Keratinocyte (primary cell): ENCODE measurements at regions not wholly inside any gene's neighbourhood (a gene's known extent, or its start where the extent isn't known, plus 50 kb on each side); places are given as distances from the start of the nearest gene placed in this dataset.
"Not testable (repeated sequence)": the region's sequence is repeated elsewhere in the genome, so short reads cannot be mapped to it uniquely, and the experiment has no call there.

ENCODE experiments used
- DNase-seq: peaks from one replicate; pipeline ENCODE4 v3.0.0-alpha.2; 2011; ENCODE audit warnings: low read depth, missing footprints, low spot score
- FAIRE-seq: peaks from 2 replicates; lab custom pipeline; 2011; peaks lifted over from hg19 to GRCh38; lab: Jason Lieb, UNC
- H2AFZ ChIP-seq: 2 replicates; pipeline ENCODE4 v1.6.0; 2012; ENCODE audit warnings: low read length, control low read depth, inconsistent platforms; ENCODE audit not compliant: control insufficient read depth
- H3K27ac ChIP-seq: 2 replicates; pipeline ENCODE4 v1.5.1; 2011; ENCODE audit warnings: low read length; ENCODE audit not compliant: control insufficient read depth, insufficient read depth
- H3K27me3 ChIP-seq: 3 replicates; pipeline ENCODE4 v1.6.0; 2011; ENCODE audit warnings: low read length; ENCODE audit not compliant: control insufficient read depth, insufficient read depth; ENCODE audit errors: extremely low read depth
- H3K36me3 ChIP-seq, 2 experiments: 2 replicates in 1 of 2; 3 replicates in 1 of 2; pipeline ENCODE4 v1.5.1; 2011; ENCODE audit warnings: low read length in 2 of 2, mild to moderate bottlenecking in 1 of 2; ENCODE audit not compliant: control insufficient read depth in 2 of 2, insufficient read depth in 2 of 2; ENCODE audit errors: extremely low read depth in 1 of 2
- H3K4me1 ChIP-seq: 3 replicates; pipeline ENCODE4 v1.5.1; 2011; ENCODE audit warnings: low read length; ENCODE audit not compliant: control insufficient read depth, insufficient read depth; ENCODE audit errors: extremely low read depth
- H3K4me2 ChIP-seq: 3 replicates; pipeline ENCODE4 v1.6.0; 2011; ENCODE audit warnings: low read depth, low read length; ENCODE audit not compliant: control insufficient read depth, insufficient read depth; ENCODE audit errors: extremely low read depth
- H3K4me3 ChIP-seq, 3 experiments: fragments of 200-600 bp in 1 of 3; sonication (generic) in 1 of 3; 2 replicates in 2 of 3; 3 replicates in 1 of 3; pipeline ENCODE4 v1.5.1; 2011 to 2016; ENCODE audit warnings: low read length in 3 of 3, mild to moderate bottlenecking in 3 of 3, control low read depth in 2 of 3, inconsistent platforms in 1 of 3, low read depth in 1 of 3, mixed read lengths in 1 of 3, mixed run types in 1 of 3, moderate library complexity in 1 of 3; ENCODE audit not compliant: control insufficient read depth in 2 of 3, insufficient read depth in 2 of 3; ENCODE audit errors: extremely low read depth in 1 of 3
- H3K79me2 ChIP-seq: 2 replicates; pipeline ENCODE4 v1.6.0; 2012; ENCODE audit warnings: low read length; ENCODE audit not compliant: control insufficient read depth, insufficient read depth
- H3K9ac ChIP-seq: 3 replicates; pipeline ENCODE4 v1.6.0; 2011; ENCODE audit warnings: low read length; ENCODE audit not compliant: control insufficient read depth, insufficient read depth; ENCODE audit errors: extremely low read depth
- H3K9me1 ChIP-seq: 3 replicates; pipeline ENCODE4 v1.6.0; 2011; ENCODE audit warnings: low read length; ENCODE audit not compliant: control insufficient read depth, insufficient read depth; ENCODE audit errors: extremely low read depth
- H3K9me3 ChIP-seq: 2 replicates; pipeline ENCODE4 v1.5.1; 2012; ENCODE audit warnings: low read depth, low read length; ENCODE audit not compliant: control insufficient read depth
- H4K20me1 ChIP-seq: 3 replicates; pipeline ENCODE4 v1.6.0; 2011; ENCODE audit warnings: low read length; ENCODE audit not compliant: control insufficient read depth, insufficient read depth; ENCODE audit errors: extremely low read depth
- CTCF ChIP-seq, 3 experiments: IDR thresholded peaks in 1 of 3; conservative IDR thresholded peaks in 1 of 3; optimal IDR thresholded peaks in 1 of 3; 2 replicates in 2 of 3; 3 replicates in 1 of 3; pipeline versions ENCODE3 to v1.5.1; 2011; ENCODE audit warnings: low read length in 3 of 3, mild to moderate bottlenecking in 3 of 3, moderate library complexity in 2 of 3, control low read depth in 1 of 3, inconsistent platforms in 1 of 3; ENCODE audit not compliant: insufficient read depth in 2 of 3; ENCODE audit errors: extremely low read depth in 1 of 3
- EZH2 ChIP-seq: IDR thresholded peaks from one replicate; pipeline ENCODE4 v1.6.1; 2012; ENCODE audit warnings: inconsistent platforms, mild to moderate bottlenecking, low read length, moderate library complexity
- dilution Hi-C: fragments of 300-500 bp; cut with MboI; formaldehyde crosslinking; loops from one replicate; pipeline ENCODE4 v1.7.0; 2020; ENCODE audit warnings: low sequenced_read_pairs; ENCODE audit not compliant: extremely low pct_ligation_motif_present

GRCh38 chr16:79985606-79986005 lies 385.1 kb upstream of the MAF start:
- TF ChIP-seq CTCF (optimal IDR thresholded peaks at IDR 0.05 in 1 of 3, IDR thresholded peaks at IDR 0.05 in 1 of 3, conservative IDR thresholded peaks at IDR 0.05 in 1 of 3; ENCODE audit: extremely low read depth in 1 of 3, insufficient read depth in 2 of 3, low read length in 3 of 3) (no peak), EZH2 (no peak)
- H3K79me2 ChIP-seq: no peaks in the 10 kb centered on the region
- H3K27ac ChIP-seq: no peak overlapping the region
- H2AFZ ChIP-seq: no peak overlapping the region
- no peaks in the 10 kb centered on the region for H3K36me3 ChIP-seq
- H3K4me1 ChIP-seq: no peaks in the 10 kb centered on the region
- no peak overlapping the region for H3K4me2 ChIP-seq
- FAIRE-seq: no peak
- no peaks in the 10 kb centered on the region for H4K20me1 ChIP-seq
- H3K9ac ChIP-seq: no peak overlapping the region
- H3K4me3 ChIP-seq: no peak overlapping the region
- H3K27me3 ChIP-seq: no peaks in the 10 kb centered on the region
- DNase-seq: no peak
- H3K9me3 ChIP-seq: no peaks in the 10 kb centered on the region
- dilution Hi-C loops: no loop called here
- no peaks in the 10 kb centered on the region for H3K9me1 ChIP-seq

GRCh38 chr16:79984149-79984548 lies 383.6 kb upstream of the MAF start:
- H3K9me3 ChIP-seq, FAIRE-seq, DNase-seq, dilution Hi-C loops, H4K20me1 ChIP-seq, H3K9ac ChIP-seq, H3K27ac ChIP-seq, H3K9me1 ChIP-seq, H2AFZ ChIP-seq, H3K4me2 ChIP-seq, H3K79me2 ChIP-seq, H3K27me3 ChIP-seq, H3K4me3 ChIP-seq, H3K4me1 ChIP-seq, H3K36me3 ChIP-seq: not testable (repeated sequence)

GRCh38 chr16:79982862-79983261 lies 382.3 kb upstream of the MAF start:
- Histone ChIP-seq H3K79me2 (no peaks in the 10 kb centered on the region), H3K9me3 (no peaks in the 10 kb centered on the region), H3K9ac (no peak overlapping the region)

More at GRCh38 chr16:79982862-79983261, 382.3 kb upstream of the MAF start:
- H3K36me3 ChIP-seq: no peaks in the 10 kb centered on the region
- no peaks in the 10 kb centered on the region for H4K20me1 ChIP-seq
- H3K4me3 ChIP-seq: no peak overlapping the region
- H3K27me3 ChIP-seq: no peaks in the 10 kb centered on the region
- no peak for DNase-seq
- no peaks in the 10 kb centered on the region for H3K4me1 ChIP-seq
- TF ChIP-seq EZH2 (no peak), CTCF (optimal IDR thresholded peaks at IDR 0.05 in 1 of 3, IDR thresholded peaks at IDR 0.05 in 1 of 3, conservative IDR thresholded peaks at IDR 0.05 in 1 of 3; ENCODE audit: extremely low read depth in 1 of 3, insufficient read depth in 2 of 3, low read length in 3 of 3) (no peak)
- H2AFZ ChIP-seq: no peak overlapping the region
- H3K9me1 ChIP-seq: no peaks in the 10 kb centered on the region
- no peak for FAIRE-seq
- no peak overlapping the region for H3K27ac ChIP-seq
- H3K4me2 ChIP-seq: no peak overlapping the region
- dilution Hi-C loops: no loop called here
